ENCODE measurements at regions not wholly inside any gene's neighbourhood (a gene's known extent, or its start where the extent isn't known, plus 50 kb on each side); places are given as distances from the start of the nearest gene placed in this dataset.

- Histone ChIP-seq H3K36me3 (ENCODE audit: insufficient read depth, low read length) (no peaks in the 10 kb centered on the region), H3K9me2 (ENCODE audit: low read depth, low read length) (no peaks in the 10 kb centered on the region), H3F3A (ENCODE audit: insufficient read depth, low read length) (no peaks in the 10 kb centered on the region), H3K4me2 (ENCODE audit: low read length) (no peak overlapping the region), H3K4me3 (ENCODE audit: low read depth, low read length, poor library complexity, severe bottlenecking) (no peak overlapping the region), H3K9me3 (ENCODE audit: low read length) (no peaks in the 10 kb centered on the region), H4K20me1 (ENCODE audit: insufficient read depth, low read length) (no peaks in the 10 kb centered on the region), H3K9ac (ENCODE audit: low read length) (no peak overlapping the region), H3K27ac (ENCODE audit: low read depth, low read length, poor library complexity, severe bottlenecking) (no peak overlapping the region), H2AFZ (ENCODE audit: low read length) (no peak overlapping the region), H3K79me2 (ENCODE audit: insufficient read depth, low read length) (no peaks in the 10 kb centered on the region), H3K27me3 (ENCODE audit: insufficient read depth, low read length) (no peaks in the 10 kb centered on the region), H3K4me1 (ENCODE audit: insufficient read depth, low read length, severe bottlenecking) (no peaks in the 10 kb centered on the region)
- TF ChIP-seq, protein P1, sequence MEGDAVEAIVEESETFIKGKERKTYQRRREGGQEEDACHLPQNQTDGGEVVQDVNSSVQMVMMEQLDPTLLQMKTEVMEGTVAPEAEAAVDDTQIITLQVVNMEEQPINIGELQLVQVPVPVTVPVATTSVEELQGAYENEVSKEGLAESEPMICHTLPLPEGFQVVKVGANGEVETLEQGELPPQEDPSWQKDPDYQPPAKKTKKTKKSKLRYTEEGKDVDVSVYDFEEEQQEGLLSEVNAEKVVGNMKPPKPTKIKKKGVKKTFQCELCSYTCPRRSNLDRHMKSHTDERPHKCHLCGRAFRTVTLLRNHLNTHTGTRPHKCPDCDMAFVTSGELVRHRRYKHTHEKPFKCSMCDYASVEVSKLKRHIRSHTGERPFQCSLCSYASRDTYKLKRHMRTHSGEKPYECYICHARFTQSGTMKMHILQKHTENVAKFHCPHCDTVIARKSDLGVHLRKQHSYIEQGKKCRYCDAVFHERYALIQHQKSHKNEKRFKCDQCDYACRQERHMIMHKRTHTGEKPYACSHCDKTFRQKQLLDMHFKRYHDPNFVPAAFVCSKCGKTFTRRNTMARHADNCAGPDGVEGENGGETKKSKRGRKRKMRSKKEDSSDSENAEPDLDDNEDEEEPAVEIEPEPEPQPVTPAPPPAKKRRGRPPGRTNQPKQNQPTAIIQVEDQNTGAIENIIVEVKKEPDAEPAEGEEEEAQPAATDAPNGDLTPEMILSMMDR (IDR thresholded peaks at IDR 0.05; ENCODE audit: low read length) = no peak
- TF ChIP-seq EZH2 (IDR thresholded peaks at IDR 0.05; ENCODE audit: borderline replicate concordance, low read length) = no peak
Measured at GRCh38 chr13:97141097-97141496, 81.0 kb upstream of the MBNL2 start.

GRCh38 chr13:97141564-97142005 lies 80.5 kb upstream of the MBNL2 start:
- Histone ChIP-seq H3F3A (ENCODE audit: insufficient read depth, low read length) (no peaks in the 10 kb centered on the region), H3K4me3 (ENCODE audit: low read depth, low read length, poor library complexity, severe bottlenecking) (no peak overlapping the region), H3K9ac (ENCODE audit: low read length) (no peak overlapping the region), H3K4me1 (ENCODE audit: insufficient read depth, low read length, severe bottlenecking) (no peaks in the 10 kb centered on the region), H3K9me3 (ENCODE audit: low read length) (no peaks in the 10 kb centered on the region), H3K27me3 (ENCODE audit: insufficient read depth, low read length) (no peaks in the 10 kb centered on the region), H3K79me2 (ENCODE audit: insufficient read depth, low read length) (no peaks in the 10 kb centered on the region), H4K20me1 (ENCODE audit: insufficient read depth, low read length) (no peaks in the 10 kb centered on the region), H3K9me2 (ENCODE audit: low read depth, low read length) (no peaks in the 10 kb centered on the region), H3K4me2 (ENCODE audit: low read length) (no peak overlapping the region), H2AFZ (ENCODE audit: low read length) (no peak overlapping the region), H3K27ac (ENCODE audit: low read depth, low read length, poor library complexity, severe bottlenecking) (no peak overlapping the region), H3K36me3 (ENCODE audit: insufficient read depth, low read length) (no peaks in the 10 kb centered on the region)
- TF ChIP-seq EZH2 (IDR thresholded peaks at IDR 0.05; ENCODE audit: borderline replicate concordance, low read length) = no peak
- TF ChIP-seq, protein P1 (IDR thresholded peaks at IDR 0.05; ENCODE audit: low read length) = no peak

DNA sequence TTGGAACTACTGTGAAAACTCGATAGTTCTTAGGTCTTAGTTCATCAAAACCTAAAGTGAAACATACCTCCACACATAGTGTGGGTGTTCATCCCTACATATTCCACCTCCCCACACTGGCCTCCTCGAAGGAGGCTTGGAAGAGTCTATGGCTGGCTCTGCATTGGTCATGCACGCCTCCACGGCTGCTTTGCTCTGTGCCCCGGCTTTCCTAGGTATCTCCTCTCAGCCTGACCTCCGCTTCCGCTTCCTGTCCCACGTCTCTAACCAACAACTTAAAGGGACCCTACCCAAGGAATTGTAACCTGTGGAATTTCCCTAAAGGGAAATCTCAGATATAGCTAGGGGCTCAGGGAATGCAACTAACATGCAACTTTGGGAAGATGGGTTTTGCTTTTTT lies 79.7 kb upstream of the MBNL2 start:
- no peaks in the 10 kb centered on the region for H3K9me2 ChIP-seq (ENCODE audit: low read depth, low read length)
- H3K27me3 ChIP-seq (ENCODE audit: insufficient read depth, low read length) = no peaks in the 10 kb centered on the region
- TF ChIP-seq, protein P1 (IDR thresholded peaks at IDR 0.05; ENCODE audit: low read length) = no peak
- no peak for TF ChIP-seq EZH2 (IDR thresholded peaks at IDR 0.05; ENCODE audit: borderline replicate concordance, low read length)
- H3K36me3 ChIP-seq (ENCODE audit: insufficient read depth, low read length) = no peaks in the 10 kb centered on the region
- H3K9ac ChIP-seq (ENCODE audit: low read length) = no peak overlapping the region
- no peaks in the 10 kb centered on the region for H3K79me2 ChIP-seq (ENCODE audit: insufficient read depth, low read length)
- H3K4me1 ChIP-seq (ENCODE audit: insufficient read depth, low read length, severe bottlenecking) = no peaks in the 10 kb centered on the region
- no peak overlapping the region for H3K27ac ChIP-seq (ENCODE audit: low read depth, low read length, poor library complexity, severe bottlenecking)
- no peaks in the 10 kb centered on the region for H3K9me3 ChIP-seq (ENCODE audit: low read length)
- H2AFZ ChIP-seq (ENCODE audit: low read length) = no peak overlapping the region
- H3K4me3 ChIP-seq (ENCODE audit: low read depth, low read length, poor library complexity, severe bottlenecking) = no peak overlapping the region
- H3K4me2 ChIP-seq (ENCODE audit: low read length) = no peak overlapping the region
- no peaks in the 10 kb centered on the region for H4K20me1 ChIP-seq (ENCODE audit: insufficient read depth, low read length)
- H3F3A ChIP-seq (ENCODE audit: insufficient read depth, low read length) = no peaks in the 10 kb centered on the region
